CD14-positive monocyte (primary cell): ENCODE measurements at regions not wholly inside any gene's neighbourhood (a gene's known extent, or its start where the extent isn't known, plus 50 kb on each side); places are given as distances from the start of the nearest gene placed in this dataset.
A peak's percentile ranks its signal among the peaks of the same experiment; 100 is the strongest.

Experiments
- DNase-seq, 3 donors: peaks; one replicate each; pipeline ENCODE4 v3.0.0-alpha.2; 2011 to 2022
- H2AFZ ChIP-seq: 2 replicates; pipeline ENCODE4 v1.6.0; 2012; ENCODE audit warnings: mild to moderate bottlenecking, low read depth, low read length, inconsistent platforms; ENCODE audit not compliant: insufficient read depth, poor library complexity, severe bottlenecking
- H3K27ac ChIP-seq, 2 donors: 1 replicate in 1 of 2; 2 replicates in 1 of 2; pipeline ENCODE4 v1.5.1; 2012 to 2013; ENCODE audit warnings: low read length in 2 of 2, control low read depth in 1 of 2, inconsistent platforms in 1 of 2, low read depth in 1 of 2, mild to moderate bottlenecking in 1 of 2
- H3K27me3 ChIP-seq, 2 donors: one replicate each; pipeline versions ENCODE4 v1.6.0 to v1.6.1; 2011 to 2013; ENCODE audit warnings: low read length in 2 of 2; ENCODE audit not compliant: control insufficient read depth in 2 of 2, insufficient read depth in 2 of 2
- H3K36me3 ChIP-seq, 2 donors: replicated peaks in 1 of 2; 1 replicate in 1 of 2; 2 replicates in 1 of 2; pipeline versions ENCODE4 v1.5.1 to v1.6.1; 2012 to 2013; ENCODE audit warnings: low read length in 2 of 2, control low read depth in 1 of 2, inconsistent platforms in 1 of 2, mild to moderate bottlenecking in 1 of 2; ENCODE audit not compliant: insufficient read depth in 2 of 2, control insufficient read depth in 1 of 2
- H3K4me1 ChIP-seq, 2 donors: 1 replicate in 1 of 2; 2 replicates in 1 of 2; pipeline versions ENCODE4 v1.5.1 to v1.6.1; 2012 to 2013; ENCODE audit warnings: low read length in 2 of 2, control low read depth in 1 of 2, inconsistent platforms in 1 of 2, mild to moderate bottlenecking in 1 of 2, moderate library complexity in 1 of 2; ENCODE audit not compliant: insufficient read depth in 2 of 2, control insufficient read depth in 1 of 2
- H3K4me2 ChIP-seq: replicated peaks from 2 replicates; pipeline ENCODE3; 2012; ENCODE audit warnings: low read length, moderate library complexity, mild to moderate bottlenecking; ENCODE audit not compliant: poor library complexity, severe bottlenecking; ENCODE audit errors: extremely low read depth
- H3K4me3 ChIP-seq, 3 experiments: fragments of 200-600 bp in 1 of 3; sonication (generic) in 1 of 3; replicated peaks in 1 of 3; 1 replicate in 2 of 3; 2 replicates in 1 of 3; pipeline ENCODE4 v1.5.1; 2011 to 2013; ENCODE audit warnings: low read length in 3 of 3, mild to moderate bottlenecking in 3 of 3, control low read depth in 2 of 3, low read depth in 2 of 3, inconsistent platforms in 1 of 3, moderate library complexity in 1 of 3
- H3K79me2 ChIP-seq: 2 replicates; pipeline ENCODE4 v1.6.0; 2012; ENCODE audit warnings: mild to moderate bottlenecking, control low read depth, inconsistent platforms, low read length, moderate library complexity; ENCODE audit not compliant: insufficient read depth
- H3K9ac ChIP-seq: 2 replicates; pipeline ENCODE4 v1.6.0; 2017; ENCODE audit warnings: low read length, mild to moderate bottlenecking; ENCODE audit not compliant: insufficient read depth, poor library complexity, severe bottlenecking
- H3K9me3 ChIP-seq, 2 donors: replicated peaks in 1 of 2; 1 replicate in 1 of 2; 2 replicates in 1 of 2; pipeline versions ENCODE4 v1.5.1 to v1.6.1; 2012 to 2013; ENCODE audit warnings: low read length in 2 of 2, control low read depth in 1 of 2; ENCODE audit not compliant: control insufficient read depth in 1 of 2, insufficient read depth in 1 of 2
- H4K20me1 ChIP-seq: 2 replicates; pipeline ENCODE4 v1.6.0; 2012; ENCODE audit warnings: mild to moderate bottlenecking, low read length, control low read depth, moderate library complexity; ENCODE audit not compliant: insufficient read depth
- H3K27ac Mint-ChIP-seq, 7 donors: one replicate each; pipeline ENCODE4 v1.8.0; 2020; ENCODE audit warnings: mild to moderate bottlenecking in 7 of 7, mixed read lengths in 7 of 7, moderate library complexity in 6 of 7, inconsistent platforms in 2 of 7
- H3K27me3 Mint-ChIP-seq, 3 donors: one replicate each; pipeline ENCODE4 v1.8.0; 2021 to 2022; ENCODE audit warnings: low read depth in 3 of 3, mild to moderate bottlenecking in 3 of 3, mixed read lengths in 3 of 3, moderate library complexity in 3 of 3, inconsistent platforms in 1 of 3
- H3K36me3 Mint-ChIP-seq, 2 donors: one replicate each; pipeline ENCODE4 v1.8.0; 2020; ENCODE audit warnings: mixed read lengths in 2 of 2, inconsistent platforms in 1 of 2, mild to moderate bottlenecking in 1 of 2
- H3K4me1 Mint-ChIP-seq: one replicate; pipeline ENCODE4 v1.8.0; 2020; ENCODE audit warnings: mild to moderate bottlenecking, mixed read lengths
- H3K4me3 Mint-ChIP-seq, 2 donors: one replicate each; pipeline ENCODE4 v1.8.0; 2020; ENCODE audit warnings: mild to moderate bottlenecking in 2 of 2, mixed read lengths in 2 of 2, moderate library complexity in 1 of 2
- H3K9me3 Mint-ChIP-seq, 7 donors: one replicate each; pipeline ENCODE4 v1.8.0; 2020 to 2022; ENCODE audit warnings: mixed read lengths in 7 of 7, mild to moderate bottlenecking in 6 of 7, moderate library complexity in 6 of 7, inconsistent platforms in 2 of 7
- CTCF ChIP-seq: fragments of 200-600 bp; IDR thresholded peaks from one replicate; pipeline ENCODE4 v1.8.0; 2022; ENCODE audit warnings: antibody characterized with exemption, mild to moderate bottlenecking
- WGBS: methylation state at CpG from one replicate; pipeline ENCODE4 v1.1.5; 2013; ENCODE audit warnings: missing lambda C conversion rate; ENCODE audit not compliant: insufficient coverage; 5-methylcytosine and 5-hydroxymethylcytosine counted together
- intact Hi-C, 2 donors: fragments of 100-400 bp; cut with micrococcal nuclease; formaldehyde crosslinking; loops; one replicate each; pipeline versions ENCODE4 v1.15.0 to v1.15.1; 2023

- no peak for TF ChIP-seq CTCF
- H3K9ac ChIP-seq = no peak overlapping the region
- Mint-ChIP-seq H3K4me3 (no peak overlapping the region), H3K27ac (peak overlapping the region in 1 of 7 donors; percentile 5), H3K4me1 (peaks cover 4% of the 10 kb centered on the region), H3K36me3 (no peaks in the 10 kb centered on the region), H3K9me3 (peaks cover 0 to 10% (median 2%) of the 10 kb centered on the region in 7 donors), H3K27me3 (peaks cover 9 to 18% (median 13%) of the 10 kb centered on the region in 3 donors)
- DNase-seq = no peak
- H3K4me3 ChIP-seq = no peak overlapping the region
- no peak overlapping the region for H3K27ac ChIP-seq
- intact Hi-C loops = no loop called here
- peaks cover 0 to 10% of the 10 kb centered on the region in 2 donors for H3K27me3 ChIP-seq
- no peak overlapping the region for H2AFZ ChIP-seq
- no peaks in the 10 kb centered on the region for H3K4me1 ChIP-seq
- H3K36me3 ChIP-seq = no peaks in the 10 kb centered on the region
- 87% methylated on average over 6 of the region's 7 CpGs for WGBS
- no peak overlapping the region for H3K4me2 ChIP-seq
- H3K9me3 ChIP-seq = peaks cover 0 to 3% of the 10 kb centered on the region in 2 donors
- no peaks in the 10 kb centered on the region for H4K20me1 ChIP-seq
- no peaks in the 10 kb centered on the region for H3K79me2 ChIP-seq
Observed at GRCh38 chr12:125284945-125285685, 219.9 kb downstream of the AACS start.

GRCh38 chr12:125286005-125286727 lies 220.9 kb downstream of the AACS start:
- 90% methylated on average over 3 of the region's 7 CpGs for WGBS

More at GRCh38 chr12:125286005-125286727, 220.9 kb downstream of the AACS start:
- H2AFZ ChIP-seq = no peak overlapping the region
- no peaks in the 10 kb centered on the region for H3K79me2 ChIP-seq
- H3K4me3 ChIP-seq = no peak overlapping the region
- peaks cover 0 to 3% of the 10 kb centered on the region in 2 donors for H3K9me3 ChIP-seq
- H3K27me3 ChIP-seq = peaks cover 0 to 2% of the 10 kb centered on the region in 2 donors
- H3K9ac ChIP-seq = no peak overlapping the region
- no peaks in the 10 kb centered on the region for H3K36me3 ChIP-seq
- H3K4me3 Mint-ChIP-seq = no peak overlapping the region
- H4K20me1 ChIP-seq = no peaks in the 10 kb centered on the region
- H3K4me1 Mint-ChIP-seq = no peaks in the 10 kb centered on the region
- no peak for DNase-seq
- H3K9me3 Mint-ChIP-seq = peaks cover 0 to 5% (median under 1%) of the 10 kb centered on the region in 7 donors
- H3K4me1 ChIP-seq = no peaks in the 10 kb centered on the region
- H3K4me2 ChIP-seq = no peak overlapping the region
- H3K27ac ChIP-seq = no peak overlapping the region
- intact Hi-C loops = no loop called here
- no peak for TF ChIP-seq CTCF
- peaks cover 8 to 9% (median 8%) of the 10 kb centered on the region in 3 donors for H3K27me3 Mint-ChIP-seq
- H3K36me3 Mint-ChIP-seq = no peaks in the 10 kb centered on the region
- no peak overlapping the region for H3K27ac Mint-ChIP-seq
